Colonic mucosa (tissue), 4 donors: ENCODE measurements at regions not wholly inside any gene's neighbourhood (a gene's known extent, or its start where the extent isn't known, plus 50 kb on each side); places are given as distances from the start of the nearest gene placed in this dataset.

ENCODE experiments used
- DNase-seq: peaks from one replicate; pipeline ENCODE4 v3.0.0-alpha.2; 2020
- H3K27ac ChIP-seq: fragments of 200-600 bp; one replicate; pipeline ENCODE4 v1.8.0; 2021
- H3K27me3 ChIP-seq: fragments of 200-600 bp; one replicate; pipeline ENCODE4 v1.8.0; 2021
- H3K36me3 ChIP-seq: fragments of 200-600 bp; one replicate; pipeline ENCODE4 v1.8.0; 2021
- H3K4me1 ChIP-seq: fragments of 200-600 bp; one replicate; pipeline ENCODE4 v1.8.0; 2021; ENCODE audit warnings: mild to moderate bottlenecking
- H3K4me3 ChIP-seq: fragments of 200-600 bp; one replicate; pipeline ENCODE4 v1.8.0; 2021
- H3K9ac ChIP-seq, 2 donors: one replicate each; pipeline ENCODE4 v1.7.0; 2013; ENCODE audit warnings: control low read depth in 2 of 2, low read depth in 2 of 2, low read length in 2 of 2
- H3K9me3 ChIP-seq: fragments of 200-600 bp; one replicate; pipeline ENCODE4 v1.8.0; 2021
- intact Hi-C: fragments of 100-400 bp; cut with DNase I; formaldehyde crosslinking; loops from one replicate; pipeline ENCODE4 v1.14.1; 2022
- TF ChIP-seq, protein P1 (sequence below): fragments of 200-600 bp; IDR thresholded peaks from one replicate; pipeline ENCODE4 v1.8.0; 2022; ENCODE audit warnings: antibody characterized with exemption, mild to moderate bottlenecking
- donor health status: healthy.
- donor health status: DM: no; HTN: no; CAD: no.
- donor health status: DM: no; HTN: no; CAD: no.

DNA sequence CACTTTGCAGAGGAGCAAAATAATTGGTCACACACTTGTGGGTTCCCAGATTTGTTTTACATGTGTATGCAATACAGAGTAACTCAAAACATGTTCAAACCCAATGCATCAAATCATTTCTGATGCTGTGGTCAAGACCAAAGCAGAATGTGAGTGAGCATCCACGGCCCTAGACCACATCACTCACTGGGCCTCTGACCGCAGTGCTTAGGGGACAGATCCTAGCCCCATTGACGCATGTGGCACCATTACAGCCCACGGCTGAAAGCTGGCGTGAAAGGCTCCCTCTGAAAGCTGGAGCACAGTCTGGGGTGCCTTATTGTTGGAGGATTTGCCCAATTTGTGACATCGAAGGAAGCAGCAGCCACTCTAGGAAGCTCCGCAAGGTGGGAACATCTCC, 498.8 kb upstream of the TCF4 start:
- TF ChIP-seq, protein P1, sequence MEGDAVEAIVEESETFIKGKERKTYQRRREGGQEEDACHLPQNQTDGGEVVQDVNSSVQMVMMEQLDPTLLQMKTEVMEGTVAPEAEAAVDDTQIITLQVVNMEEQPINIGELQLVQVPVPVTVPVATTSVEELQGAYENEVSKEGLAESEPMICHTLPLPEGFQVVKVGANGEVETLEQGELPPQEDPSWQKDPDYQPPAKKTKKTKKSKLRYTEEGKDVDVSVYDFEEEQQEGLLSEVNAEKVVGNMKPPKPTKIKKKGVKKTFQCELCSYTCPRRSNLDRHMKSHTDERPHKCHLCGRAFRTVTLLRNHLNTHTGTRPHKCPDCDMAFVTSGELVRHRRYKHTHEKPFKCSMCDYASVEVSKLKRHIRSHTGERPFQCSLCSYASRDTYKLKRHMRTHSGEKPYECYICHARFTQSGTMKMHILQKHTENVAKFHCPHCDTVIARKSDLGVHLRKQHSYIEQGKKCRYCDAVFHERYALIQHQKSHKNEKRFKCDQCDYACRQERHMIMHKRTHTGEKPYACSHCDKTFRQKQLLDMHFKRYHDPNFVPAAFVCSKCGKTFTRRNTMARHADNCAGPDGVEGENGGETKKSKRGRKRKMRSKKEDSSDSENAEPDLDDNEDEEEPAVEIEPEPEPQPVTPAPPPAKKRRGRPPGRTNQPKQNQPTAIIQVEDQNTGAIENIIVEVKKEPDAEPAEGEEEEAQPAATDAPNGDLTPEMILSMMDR: no peak
- DNase-seq: no peak
- Histone ChIP-seq H3K36me3 (no peaks in the 10 kb centered on the region), H3K4me1 (no peaks in the 10 kb centered on the region), H3K9me3 (no peaks in the 10 kb centered on the region), H3K4me3 (no peak overlapping the region), H3K27ac (no peak overlapping the region), H3K9ac (no peak overlapping the region), H3K27me3 (no peaks in the 10 kb centered on the region)
- intact Hi-C loops: no loop called here

DNA sequence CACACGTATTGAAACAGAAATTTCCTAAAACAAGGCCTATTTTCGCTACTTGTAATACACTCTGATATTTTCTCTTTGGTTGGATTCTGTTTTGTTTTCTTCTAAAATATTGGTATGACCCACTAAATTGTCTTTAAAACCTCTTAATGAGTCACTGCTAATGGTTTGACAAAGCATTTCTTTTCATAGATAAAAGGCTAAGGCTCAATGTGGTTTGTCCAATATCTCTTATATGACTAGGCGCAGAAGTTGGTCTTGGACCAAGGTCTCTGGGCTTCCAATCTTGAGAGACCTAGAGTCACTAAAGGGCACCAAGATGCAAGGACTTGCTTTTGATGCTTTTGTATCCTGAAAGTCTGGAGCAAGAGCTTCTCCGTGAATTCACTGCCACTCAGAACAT, 498.2 kb upstream of the TCF4 start:
- TF ChIP-seq, protein P1: no peak
- no peaks in the 10 kb centered on the region for H3K27me3 ChIP-seq
- DNase-seq: no peak
- H3K4me1 ChIP-seq: no peaks in the 10 kb centered on the region
- no peaks in the 10 kb centered on the region for H3K9me3 ChIP-seq
- intact Hi-C loops: no loop called here
- no peak overlapping the region for H3K9ac ChIP-seq
- no peak overlapping the region for H3K27ac ChIP-seq
- H3K36me3 ChIP-seq: no peaks in the 10 kb centered on the region
- no peak overlapping the region for H3K4me3 ChIP-seq

DNA sequence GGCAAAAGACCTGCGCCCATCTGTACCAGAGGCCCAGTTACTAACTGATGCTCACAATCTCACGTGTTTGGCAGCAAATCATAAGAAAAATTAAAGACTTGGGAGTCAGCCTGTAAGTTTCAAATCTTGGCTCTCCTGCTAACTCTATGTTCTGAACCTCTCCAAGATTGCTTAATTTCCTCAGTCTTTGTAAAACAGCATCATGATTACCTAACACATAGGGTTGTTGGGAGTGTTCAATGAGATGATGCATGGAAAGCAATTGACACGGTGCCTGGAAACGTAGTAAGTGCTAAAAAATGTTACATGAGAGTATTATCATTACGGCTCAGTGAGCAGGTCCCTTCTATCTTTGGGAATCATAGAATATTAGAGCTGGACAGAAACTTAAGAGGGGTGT, 497.6 kb upstream of the TCF4 start:
- no peak for DNase-seq
- no peaks in the 10 kb centered on the region for H3K9me3 ChIP-seq
- no peaks in the 10 kb centered on the region for H3K4me1 ChIP-seq
- TF ChIP-seq, protein P1: no peak
- intact Hi-C loops: no loop called here
- no peaks in the 10 kb centered on the region for H3K36me3 ChIP-seq
- no peak overlapping the region for H3K9ac ChIP-seq
- H3K4me3 ChIP-seq: no peak overlapping the region
- no peak overlapping the region for H3K27ac ChIP-seq
- H3K27me3 ChIP-seq: no peaks in the 10 kb centered on the region

DNA sequence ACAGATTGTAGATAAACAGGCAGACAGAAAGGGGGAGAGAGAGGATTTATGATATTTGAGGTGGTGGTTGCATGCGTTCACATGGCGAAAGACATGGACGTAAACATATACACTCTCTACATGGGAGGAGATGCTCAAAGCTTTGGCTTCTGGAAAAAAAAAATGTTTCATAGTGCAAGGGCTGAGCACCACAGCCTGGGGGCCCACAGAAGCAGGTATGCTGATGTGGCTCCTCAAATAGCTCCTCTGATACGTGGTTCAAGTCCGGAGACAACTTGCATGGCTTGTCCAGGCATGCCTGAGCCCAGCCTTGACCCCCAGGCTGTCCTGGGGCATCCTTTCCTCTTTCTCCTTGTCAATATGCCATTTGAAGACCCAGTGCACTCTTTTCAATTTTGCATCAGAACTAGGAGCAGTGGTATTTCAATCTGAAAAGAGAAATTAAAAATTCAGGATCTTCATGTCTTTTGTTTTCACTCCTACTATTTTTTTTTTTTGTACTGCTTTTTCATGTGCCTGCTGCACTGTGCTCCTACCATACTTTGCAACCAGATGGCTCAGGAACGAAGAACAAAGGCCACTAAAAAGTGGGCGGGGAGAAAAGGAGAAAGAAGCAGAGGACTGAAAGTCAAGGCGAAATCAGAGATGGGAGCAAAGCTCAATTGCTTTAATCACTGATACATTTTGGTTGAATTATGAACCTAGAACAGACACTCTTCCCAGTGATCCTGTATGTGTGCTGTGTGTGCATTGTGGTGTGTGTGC, 495.7 kb upstream of the TCF4 start:
- intact Hi-C loops: no loop called here
- Histone ChIP-seq H3K9ac (no peak overlapping the region), H3K9me3 (no peaks in the 10 kb centered on the region)

DNA sequence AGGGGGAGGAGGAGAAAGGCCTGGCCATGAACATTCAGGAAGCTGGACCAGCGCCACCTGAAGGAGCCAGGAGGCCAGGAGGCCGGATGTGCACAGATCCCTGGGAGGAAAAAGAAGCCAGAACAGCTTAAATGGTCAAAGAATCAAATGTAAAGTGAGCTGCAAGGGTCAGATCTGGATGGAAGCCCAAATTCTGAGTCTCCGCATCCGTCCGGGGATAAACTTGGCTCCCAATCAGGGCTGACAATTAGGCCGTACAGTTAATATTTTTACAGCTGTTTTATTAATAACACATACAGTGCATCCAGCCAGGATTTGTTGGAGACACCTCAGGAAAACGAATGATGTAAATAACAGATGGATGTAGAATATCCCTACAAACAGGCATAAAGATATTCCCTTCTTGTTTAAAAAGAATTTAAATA, 495.1 kb upstream of the TCF4 start:
- Histone ChIP-seq H3K27ac (no peak overlapping the region), H3K4me3 (no peak overlapping the region), H3K27me3 (no peaks in the 10 kb centered on the region), H3K9me3 (no peaks in the 10 kb centered on the region), H3K9ac (no peak overlapping the region), H3K4me1 (no peaks in the 10 kb centered on the region), H3K36me3 (no peaks in the 10 kb centered on the region)
- intact Hi-C loops: no loop called here
- peak; percentile 17 for DNase-seq
- TF ChIP-seq, protein P1: no peak

More for the DNA sequence above, 495.7 kb upstream of the TCF4 start:
- DNase-seq: no peak
- H3K27ac ChIP-seq: no peak overlapping the region
- no peaks in the 10 kb centered on the region for H3K36me3 ChIP-seq
- H3K4me3 ChIP-seq: no peak overlapping the region
- TF ChIP-seq, protein P1: no peak
- no peaks in the 10 kb centered on the region for H3K27me3 ChIP-seq
- H3K4me1 ChIP-seq: no peaks in the 10 kb centered on the region
